ENCODE measurements at regions not wholly inside any gene's neighbourhood (a gene's known extent, or its start where the extent isn't known, plus 50 kb on each side); places are given as distances from the start of the nearest gene placed in this dataset.

DNA sequence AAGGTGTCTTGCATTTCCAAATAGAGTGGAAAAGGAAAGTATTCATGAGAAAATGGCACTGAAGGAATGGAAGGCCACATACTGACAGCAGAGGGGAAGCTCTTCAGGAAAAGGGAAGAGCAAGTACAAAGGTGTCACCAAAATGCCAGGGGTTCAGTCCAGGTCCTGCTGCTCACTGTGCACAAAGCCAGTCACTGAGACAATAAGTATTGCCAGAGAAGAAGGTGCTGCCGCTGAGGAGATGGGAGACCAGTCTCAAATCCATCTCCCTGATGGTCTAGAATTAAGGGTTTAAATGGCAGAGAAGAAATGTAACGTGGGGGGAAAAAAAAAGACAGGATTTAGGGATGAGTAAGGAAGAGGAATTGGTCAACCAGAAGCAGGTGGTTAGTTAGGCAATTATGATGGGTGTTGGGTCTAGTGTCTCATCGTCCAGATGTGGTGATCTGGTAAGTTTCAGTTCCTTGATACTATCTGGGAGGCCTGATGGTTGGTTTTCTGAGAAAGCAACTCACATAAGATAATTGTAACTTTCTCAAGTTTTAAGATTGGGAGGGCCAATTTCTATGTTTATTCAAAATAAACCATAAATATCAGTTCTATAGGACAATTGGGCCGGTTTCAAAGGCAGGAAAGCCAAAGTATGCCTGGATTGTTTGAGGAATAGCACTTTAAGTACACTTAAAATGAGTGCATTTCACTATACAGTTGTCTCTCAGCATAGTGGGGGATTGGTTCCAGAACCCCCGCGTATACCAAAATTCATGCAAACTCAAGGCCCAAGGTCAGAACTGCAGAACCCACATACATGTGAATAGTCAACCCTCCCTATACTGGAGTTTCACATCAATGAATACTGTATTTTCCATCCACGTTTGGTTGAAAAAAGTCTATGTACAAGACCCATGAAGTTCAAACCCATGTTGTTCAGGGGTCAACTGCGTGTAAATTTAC lies 109.1 kb upstream of the DNAJC10 start:
- TF ChIP-seq ZNF384 (IDR thresholded peaks at IDR 0.05): no peak
- no peak for TF ChIP-seq ELF4 (IDR thresholded peaks at IDR 0.05)
- no peak for TF ChIP-seq TARDBP (IDR thresholded peaks at IDR 0.05)
- TF ChIP-seq FOXK2 (IDR thresholded peaks at IDR 0.05): no peak

Measured in HEK293T (cell line).